GM21423 (cell line): ENCODE measurements at regions not wholly inside any gene's neighbourhood (a gene's known extent, or its start where the extent isn't known, plus 50 kb on each side); places are given as distances from the start of the nearest gene placed in this dataset.

Experiments
- ATAC-seq: cut with Tn5 transposase; IDR thresholded peaks from one replicate; pipeline ENCODE4 v1.9.1; 2021; ENCODE audit warnings: mild to moderate bottlenecking, moderate library complexity; ENCODE audit not compliant: unreplicated experiment

GRCh38 chr2:221096706-221097567 is 475.2 kb downstream of the EPHA4 start:
- no peak for ATAC-seq

- ATAC-seq, result no peak
Measured at GRCh38 chr2:221097568-221097915, 474.6 kb downstream of the EPHA4 start.

- ATAC-seq, result no peak
Measured at GRCh38 chr2:221097949-221098348, 474.2 kb downstream of the EPHA4 start.

DNA sequence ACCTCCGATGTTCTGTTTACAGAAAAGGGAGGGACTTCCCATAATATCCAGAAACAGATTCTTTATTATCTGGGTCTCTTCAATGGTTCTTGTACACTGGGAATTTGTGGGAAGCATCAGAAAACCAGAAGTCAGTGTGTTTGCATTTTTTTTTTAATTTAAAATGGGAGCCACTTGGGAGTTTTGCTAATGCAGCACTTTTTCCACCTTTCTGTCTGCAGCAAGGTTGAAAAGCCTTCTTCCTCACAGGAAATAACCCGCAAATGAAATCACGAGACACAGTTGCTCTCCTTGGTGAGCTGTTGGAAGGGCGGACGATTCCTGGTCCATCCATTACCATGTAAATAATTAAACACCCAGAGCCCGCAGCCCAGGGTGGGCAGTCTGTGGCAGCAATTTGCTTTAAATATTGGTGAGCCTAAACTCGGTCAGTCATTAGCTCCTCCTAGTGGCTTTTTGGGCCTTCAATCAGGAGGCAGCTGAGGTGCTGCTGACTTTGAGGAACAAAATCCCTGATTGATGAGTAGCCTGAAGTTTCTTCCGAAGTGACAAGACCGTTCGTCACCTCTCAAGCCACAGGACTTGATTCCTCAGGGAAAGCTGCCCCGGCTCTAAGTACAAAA is 471.5 kb downstream of the EPHA4 start:
- ATAC-seq, result no peak

GRCh38 chr2:221102896-221103688 is 469.0 kb downstream of the EPHA4 start:
- peak; percentile 52 for ATAC-seq

DNA sequence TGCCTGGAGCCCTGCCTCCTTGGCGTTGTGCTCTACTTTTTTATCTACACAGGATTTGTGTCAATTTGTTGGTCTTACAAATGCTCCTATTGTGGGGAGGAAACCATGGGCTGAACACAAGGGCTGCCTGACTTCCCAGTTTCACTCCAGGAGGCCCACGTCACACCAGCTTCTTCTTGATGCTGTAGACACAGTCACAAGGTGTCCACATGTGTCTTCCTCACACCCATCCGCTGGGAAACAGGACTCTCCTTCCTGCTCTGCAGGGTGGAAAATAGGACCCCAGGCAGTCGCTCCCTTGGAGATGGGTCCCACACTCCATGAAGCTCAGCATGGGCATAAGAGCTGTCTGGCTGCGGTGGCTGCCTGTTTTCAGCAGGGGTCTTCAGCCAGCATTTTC is 468.2 kb downstream of the EPHA4 start:
- ATAC-seq, result no peak

GRCh38 chr2:221104361-221104811 is 467.7 kb downstream of the EPHA4 start:
- ATAC-seq, result no peak

DNA sequence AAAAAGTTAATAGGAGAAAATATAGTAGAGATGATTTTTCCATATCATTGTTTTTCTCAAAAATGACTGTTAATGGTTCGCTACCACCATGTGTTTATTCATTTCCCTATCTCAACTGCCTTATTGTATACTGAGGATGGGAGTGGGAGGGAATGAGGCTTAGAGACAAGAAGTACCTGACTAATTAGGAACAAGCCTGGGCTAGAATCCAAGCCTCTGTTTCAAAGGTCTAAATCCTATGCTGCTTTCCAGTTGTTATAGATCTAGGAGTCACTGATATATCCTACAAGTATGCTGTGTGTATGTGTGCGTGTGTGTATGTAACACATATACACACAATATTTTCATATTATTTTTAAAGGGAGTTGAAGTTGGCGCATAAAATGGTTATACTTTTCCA is 465.9 kb downstream of the EPHA4 start:
- ATAC-seq, result no peak

- no peak for ATAC-seq
Measured at GRCh38 chr2:221107424-221107823, 464.7 kb downstream of the EPHA4 start.

- peak; percentile 70 for ATAC-seq
Measured at GRCh38 chr2:221109552-221109951, 462.6 kb downstream of the EPHA4 start.

GRCh38 chr2:221111739-221112138 is 460.4 kb downstream of the EPHA4 start:
- no peak for ATAC-seq

GRCh38 chr2:221112744-221113143 is 459.4 kb downstream of the EPHA4 start:
- ATAC-seq, result no peak

DNA sequence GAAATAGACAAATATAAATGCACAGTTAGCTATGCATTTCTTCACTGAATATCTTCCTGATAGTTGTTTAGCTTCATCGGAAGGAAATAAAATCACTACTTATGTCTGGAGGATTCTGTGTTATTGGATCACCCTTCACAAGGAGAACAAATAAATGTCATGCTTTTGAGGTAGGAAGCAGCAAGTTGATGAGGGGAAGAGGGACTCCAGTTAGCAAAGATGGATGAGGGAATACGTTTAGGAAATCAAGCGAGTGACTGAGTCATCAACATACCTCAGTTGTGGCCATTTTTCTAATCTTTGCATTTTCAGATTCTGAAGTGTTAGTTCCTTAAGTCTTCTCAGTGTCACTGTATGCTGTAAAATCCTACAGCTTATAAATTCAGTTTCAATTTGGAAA is 456.2 kb downstream of the EPHA4 start:
- no peak for ATAC-seq

DNA sequence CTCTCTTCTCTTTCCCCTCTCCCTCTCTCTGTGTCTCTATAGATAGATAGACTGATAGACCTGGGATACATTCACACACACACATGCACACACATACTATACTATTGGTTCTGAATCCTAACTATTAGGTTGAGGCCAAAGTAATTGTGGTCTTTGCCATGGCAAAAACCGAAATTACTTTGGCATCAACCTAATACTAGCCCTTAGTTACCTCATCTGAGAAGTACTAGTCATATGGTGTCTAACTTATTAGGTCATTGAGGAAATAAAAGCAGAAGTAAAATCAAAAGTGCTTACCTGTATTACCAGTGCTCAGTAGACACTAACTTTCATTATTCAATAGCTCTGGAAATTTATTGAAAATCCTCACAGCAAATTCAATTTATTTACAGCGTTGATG is 451.5 kb downstream of the EPHA4 start:
- peak; percentile 84 for ATAC-seq

- no peak for ATAC-seq
Measured at GRCh38 chr2:221123396-221123795, 448.7 kb downstream of the EPHA4 start.

DNA sequence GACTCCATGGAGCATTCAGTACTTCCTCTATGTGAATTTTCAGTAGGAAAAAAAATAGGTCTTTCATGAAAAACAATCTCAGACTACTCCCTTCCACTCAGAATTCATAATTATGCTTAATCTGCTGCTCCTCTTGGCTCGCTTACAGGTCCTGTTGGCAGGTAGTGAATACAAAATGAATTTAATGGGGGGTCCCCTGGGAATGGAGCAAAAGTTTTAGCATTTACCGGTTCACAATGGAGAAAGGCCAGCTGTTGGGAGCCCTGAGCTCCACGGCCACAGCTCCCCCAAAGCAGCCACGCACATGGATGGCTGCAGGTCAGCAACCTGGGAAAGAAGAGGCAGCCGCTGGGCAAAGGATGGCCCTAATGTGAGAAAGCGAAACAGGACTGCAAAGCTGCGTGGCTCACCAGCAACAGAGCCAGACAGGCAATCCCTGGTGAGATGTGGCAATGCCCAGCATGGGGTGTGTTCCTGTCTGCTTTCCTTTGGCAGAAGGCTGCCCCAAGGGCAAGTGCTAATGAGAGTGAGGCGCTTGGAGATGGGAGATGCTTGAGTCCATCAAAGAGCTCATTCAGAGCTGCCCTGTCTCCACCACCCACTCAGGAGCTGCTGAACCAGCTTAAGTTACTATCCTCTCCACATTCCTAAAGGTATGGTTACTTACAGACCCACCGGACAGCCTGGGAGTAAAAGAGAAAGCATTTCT is 447.4 kb downstream of the EPHA4 start:
- no peak for ATAC-seq

DNA sequence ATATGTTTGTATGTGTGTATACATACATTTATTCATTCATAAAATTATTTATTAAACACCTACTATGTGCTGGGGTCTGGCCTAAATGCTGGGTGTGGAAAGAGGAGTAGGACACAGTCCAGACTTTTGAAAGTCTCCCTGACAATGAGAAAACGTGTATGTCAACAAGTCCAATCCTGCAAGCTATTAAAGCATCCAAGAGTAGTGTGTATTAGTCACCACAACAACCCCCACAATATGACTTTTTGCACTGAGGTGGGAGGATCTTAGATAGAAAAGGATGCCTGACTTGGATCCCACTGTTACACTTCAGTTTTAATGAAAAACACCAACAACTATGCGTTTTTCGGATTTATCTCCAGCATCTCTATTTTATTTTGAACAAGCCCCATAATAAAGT is 446.4 kb downstream of the EPHA4 start:
- no peak for ATAC-seq

DNA sequence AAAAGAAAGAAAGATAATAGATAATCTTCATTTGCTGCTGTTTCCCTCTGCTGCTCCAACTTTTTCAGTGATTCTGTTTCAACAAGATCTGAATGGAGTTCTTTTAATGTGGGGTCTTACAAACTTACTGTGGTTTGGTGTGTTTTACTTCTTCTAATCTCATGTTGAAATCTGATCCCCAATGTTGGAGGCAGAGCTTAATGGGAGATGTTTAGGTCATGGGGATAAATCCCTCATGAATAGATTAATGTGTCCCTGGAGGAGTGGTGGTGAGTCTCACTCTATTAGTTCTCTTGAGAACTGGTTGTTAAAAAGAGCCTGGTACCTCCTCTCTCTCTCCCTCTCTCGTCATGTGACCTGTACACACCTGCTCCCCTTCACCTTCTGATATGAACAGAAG is 442.4 kb downstream of the EPHA4 start:
- ATAC-seq, result no peak

GRCh38 chr2:221130431-221130830 is 441.7 kb downstream of the EPHA4 start:
- no peak for ATAC-seq

- no peak for ATAC-seq
Measured at GRCh38 chr2:221133941-221134340, 438.2 kb downstream of the EPHA4 start.

- peak; percentile 61 for ATAC-seq
Measured at GRCh38 chr2:221134718-221135117, 437.4 kb downstream of the EPHA4 start.
